ENCODE measurements at regions not wholly inside any gene's neighbourhood (a gene's known extent, or its start where the extent isn't known, plus 50 kb on each side); places are given as distances from the start of the nearest gene placed in this dataset.
"Not testable (repeated sequence)": the region's sequence is repeated elsewhere in the genome, so short reads cannot be mapped to it uniquely, and the experiment has no call there.

- DNase-seq (ENCODE audit: low read depth) = no peak
- no peak overlapping the region for H3K4me3 ChIP-seq (ENCODE audit: low read depth, low read length)
- TF ChIP-seq CTCF (IDR thresholded peaks at IDR 0.05; ENCODE audit: insufficient read depth, low read length, severe bottlenecking) = no peak
Measured at GRCh38 chr3:20250314-20250713, 64.3 kb upstream of the SGO1 start.

GRCh38 chr3:20246662-20247061 lies 60.7 kb upstream of the SGO1 start:
- no peak for TF ChIP-seq CTCF (IDR thresholded peaks at IDR 0.05; ENCODE audit: insufficient read depth, low read length, severe bottlenecking)
- FAIRE-seq (no peak), DNase-seq (ENCODE audit: low read depth) (no peak)
- no peaks in the 10 kb centered on the region for H3K27me3 ChIP-seq (ENCODE audit: control insufficient read depth, insufficient read depth, low read length)
- H3K4me3 ChIP-seq (ENCODE audit: low read depth, low read length) = no peak overlapping the region
- H3K36me3 ChIP-seq (ENCODE audit: control insufficient read depth, insufficient read depth, low read length) = no peaks in the 10 kb centered on the region

More at GRCh38 chr3:20250314-20250713, 64.3 kb upstream of the SGO1 start:
- Histone ChIP-seq H3K27me3 (ENCODE audit: control insufficient read depth, insufficient read depth, low read length) (no peaks in the 10 kb centered on the region), H3K36me3 (ENCODE audit: control insufficient read depth, insufficient read depth, low read length) (no peaks in the 10 kb centered on the region)
- no peak for FAIRE-seq

GRCh38 chr3:20245781-20246180 lies 59.8 kb upstream of the SGO1 start:
- no peaks in the 10 kb centered on the region for H3K36me3 ChIP-seq (ENCODE audit: control insufficient read depth, insufficient read depth, low read length)
- H3K4me3 ChIP-seq (ENCODE audit: low read depth, low read length) = no peak overlapping the region
- no peak for DNase-seq (ENCODE audit: low read depth)
- no peaks in the 10 kb centered on the region for H3K27me3 ChIP-seq (ENCODE audit: control insufficient read depth, insufficient read depth, low read length)
- TF ChIP-seq CTCF (IDR thresholded peaks at IDR 0.05; ENCODE audit: insufficient read depth, low read length, severe bottlenecking) = peak; percentile 2
- no peak for FAIRE-seq

- H3K4me3 ChIP-seq (ENCODE audit: low read depth, low read length) = no peak overlapping the region
- TF ChIP-seq CTCF (IDR thresholded peaks at IDR 0.05; ENCODE audit: insufficient read depth, low read length, severe bottlenecking) = no peak
- H3K36me3 ChIP-seq (ENCODE audit: control insufficient read depth, insufficient read depth, low read length) = no peaks in the 10 kb centered on the region
- FAIRE-seq (no peak), DNase-seq (ENCODE audit: low read depth) (peak; percentile 55)
- no peaks in the 10 kb centered on the region for H3K27me3 ChIP-seq (ENCODE audit: control insufficient read depth, insufficient read depth, low read length)
Measured at GRCh38 chr3:20240154-20240883, 54.3 kb upstream of the SGO1 start.

- H3K4me3 ChIP-seq (ENCODE audit: low read depth, low read length); H3K27me3 ChIP-seq (ENCODE audit: control insufficient read depth, insufficient read depth, low read length); FAIRE-seq; DNase-seq (ENCODE audit: low read depth); H3K36me3 ChIP-seq (ENCODE audit: control insufficient read depth, insufficient read depth, low read length): not testable (repeated sequence)
Measured at GRCh38 chr3:20238199-20238598, 52.2 kb upstream of the SGO1 start.

- DNase-seq (ENCODE audit: low read depth) = no peak
- H3K36me3 ChIP-seq (ENCODE audit: control insufficient read depth, insufficient read depth, low read length) = no peaks in the 10 kb centered on the region
- no peak overlapping the region for H3K4me3 ChIP-seq (ENCODE audit: low read depth, low read length)
- no peaks in the 10 kb centered on the region for H3K27me3 ChIP-seq (ENCODE audit: control insufficient read depth, insufficient read depth, low read length)
- no peak for TF ChIP-seq CTCF (IDR thresholded peaks at IDR 0.05; ENCODE audit: insufficient read depth, low read length, severe bottlenecking)
- no peak for FAIRE-seq
Measured at GRCh38 chr3:20236603-20237002, 50.6 kb upstream of the SGO1 start.

All from bronchial epithelial cell (primary cell).